DND-41 (cell line): ENCODE measurements at regions not wholly inside any gene's neighbourhood (a gene's known extent, or its start where the extent isn't known, plus 50 kb on each side); places are given as distances from the start of the nearest gene placed in this dataset.

Experiments
- EZH2 ChIP-seq: IDR thresholded peaks from 3 replicates; pipeline ENCODE4 v1.6.1; 2012; ENCODE audit warnings: borderline replicate concordance, low read depth, mild to moderate bottlenecking, moderate library complexity, low read length, inconsistent platforms; ENCODE audit not compliant: severe bottlenecking
- TF ChIP-seq, protein P1 (sequence below): IDR thresholded peaks from 2 replicates; pipeline ENCODE4 v1.5.1; 2012; ENCODE audit warnings: borderline replicate concordance, low read length, moderate library complexity, mild to moderate bottlenecking; ENCODE audit not compliant: poor library complexity, severe bottlenecking; ENCODE audit errors: extremely low read depth

DNA sequence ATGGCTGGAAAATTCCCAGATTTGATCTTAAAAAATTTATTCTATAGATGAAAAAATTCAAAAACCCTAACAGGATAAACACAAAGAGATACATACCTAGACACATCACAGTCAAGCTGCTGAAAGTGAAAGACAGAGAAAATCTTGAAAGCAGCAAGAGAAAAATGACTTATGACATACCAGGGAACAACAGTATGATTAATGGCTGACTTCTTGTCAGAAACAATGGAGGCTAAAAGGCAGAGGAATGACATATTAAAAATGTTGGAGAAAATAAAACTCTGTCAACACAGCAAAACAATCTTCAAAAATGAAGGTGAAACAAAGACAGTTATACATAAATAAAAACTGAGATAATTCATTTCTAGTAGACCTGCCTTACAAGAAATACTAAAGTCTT, 442.7 kb downstream of the IPMK start:
- TF ChIP-seq, protein P1, sequence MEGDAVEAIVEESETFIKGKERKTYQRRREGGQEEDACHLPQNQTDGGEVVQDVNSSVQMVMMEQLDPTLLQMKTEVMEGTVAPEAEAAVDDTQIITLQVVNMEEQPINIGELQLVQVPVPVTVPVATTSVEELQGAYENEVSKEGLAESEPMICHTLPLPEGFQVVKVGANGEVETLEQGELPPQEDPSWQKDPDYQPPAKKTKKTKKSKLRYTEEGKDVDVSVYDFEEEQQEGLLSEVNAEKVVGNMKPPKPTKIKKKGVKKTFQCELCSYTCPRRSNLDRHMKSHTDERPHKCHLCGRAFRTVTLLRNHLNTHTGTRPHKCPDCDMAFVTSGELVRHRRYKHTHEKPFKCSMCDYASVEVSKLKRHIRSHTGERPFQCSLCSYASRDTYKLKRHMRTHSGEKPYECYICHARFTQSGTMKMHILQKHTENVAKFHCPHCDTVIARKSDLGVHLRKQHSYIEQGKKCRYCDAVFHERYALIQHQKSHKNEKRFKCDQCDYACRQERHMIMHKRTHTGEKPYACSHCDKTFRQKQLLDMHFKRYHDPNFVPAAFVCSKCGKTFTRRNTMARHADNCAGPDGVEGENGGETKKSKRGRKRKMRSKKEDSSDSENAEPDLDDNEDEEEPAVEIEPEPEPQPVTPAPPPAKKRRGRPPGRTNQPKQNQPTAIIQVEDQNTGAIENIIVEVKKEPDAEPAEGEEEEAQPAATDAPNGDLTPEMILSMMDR, result no peak
- TF ChIP-seq EZH2, result no peak
